ENCODE measurements at regions not wholly inside any gene's neighbourhood (a gene's known extent, or its start where the extent isn't known, plus 50 kb on each side); places are given as distances from the start of the nearest gene placed in this dataset.
"Not testable (repeated sequence)": the region's sequence is repeated elsewhere in the genome, so short reads cannot be mapped to it uniquely, and the experiment has no call there.

DNA sequence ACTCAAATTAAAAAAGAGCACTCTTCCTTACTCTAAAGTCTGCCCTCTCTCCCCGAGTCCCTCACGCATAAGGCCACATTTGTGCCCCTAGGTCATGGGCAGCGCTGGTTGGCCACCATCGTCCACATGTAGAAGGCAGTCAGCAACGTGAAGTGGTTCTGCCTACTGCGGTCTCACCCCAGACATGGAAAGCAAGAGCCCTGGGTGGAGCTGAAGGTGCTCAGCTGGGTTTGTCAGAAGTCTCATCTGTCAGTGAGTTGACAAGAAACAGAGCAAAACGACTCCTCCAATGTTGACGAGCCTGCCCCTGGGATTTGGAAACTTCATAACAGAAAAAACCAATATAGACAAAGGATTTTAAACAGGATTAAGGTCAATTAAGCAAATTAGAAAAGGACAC, 192.3 kb upstream of the PRSS58 start:
- H3K9me1 ChIP-seq (ENCODE audit: control insufficient read depth, extremely low read depth, insufficient read depth, low read length) = no peaks in the 10 kb centered on the region
- H4K20me1 ChIP-seq (ENCODE audit: control insufficient read depth, extremely low read depth, insufficient read depth, low read length) = no peaks in the 10 kb centered on the region
- H3K4me1 ChIP-seq (ENCODE audit: control insufficient read depth, extremely low read depth, insufficient read depth, low read length) = no peaks in the 10 kb centered on the region
- H3K9me3 ChIP-seq (ENCODE audit: control insufficient read depth, low read depth, low read length) = no peaks in the 10 kb centered on the region
- DNase-seq (ENCODE audit: low read depth, low spot score) = no peak
- no peak overlapping the region for H3K4me3 ChIP-seq (ENCODE audit: control insufficient read depth in 2 of 3, extremely low read depth in 1 of 3, insufficient read depth in 2 of 3, low read depth in 1 of 3, low read length in 3 of 3)
- no peaks in the 10 kb centered on the region for H3K36me3 ChIP-seq (ENCODE audit: control insufficient read depth in 2 of 2, extremely low read depth in 1 of 2, insufficient read depth in 2 of 2, low read length in 2 of 2)
- H3K79me2 ChIP-seq (ENCODE audit: control insufficient read depth, insufficient read depth, low read length) = no peaks in the 10 kb centered on the region
- no peak overlapping the region for H3K27ac ChIP-seq (ENCODE audit: control insufficient read depth, insufficient read depth, low read length)
- TF ChIP-seq CTCF (optimal IDR thresholded peaks at IDR 0.05 in 1 of 3, IDR thresholded peaks at IDR 0.05 in 1 of 3, conservative IDR thresholded peaks at IDR 0.05 in 1 of 3; ENCODE audit: extremely low read depth in 1 of 3, insufficient read depth in 2 of 3, low read length in 3 of 3) (no peak), EZH2 (IDR thresholded peaks at IDR 0.05; ENCODE audit: low read length) (no peak)
- H3K4me2 ChIP-seq (ENCODE audit: control insufficient read depth, extremely low read depth, insufficient read depth, low read depth, low read length) = no peak overlapping the region
- H2AFZ ChIP-seq (ENCODE audit: control insufficient read depth, low read length) = no peak overlapping the region
- no peak for FAIRE-seq
- H3K9ac ChIP-seq (ENCODE audit: control insufficient read depth, extremely low read depth, insufficient read depth, low read length) = no peak overlapping the region
- no peaks in the 10 kb centered on the region for H3K27me3 ChIP-seq (ENCODE audit: control insufficient read depth, extremely low read depth, insufficient read depth, low read length)
- dilution Hi-C loops (cut with MboI; ENCODE audit: extremely low pct_ligation_motif_present, low sequenced_read_pairs) = no loop called here

- H3K4me3 ChIP-seq (ENCODE audit: control insufficient read depth in 2 of 3, extremely low read depth in 1 of 3, insufficient read depth in 2 of 3, low read depth in 1 of 3, low read length in 3 of 3); H3K4me1 ChIP-seq (ENCODE audit: control insufficient read depth, extremely low read depth, insufficient read depth, low read length); H3K27ac ChIP-seq (ENCODE audit: control insufficient read depth, insufficient read depth, low read length); H3K4me2 ChIP-seq (ENCODE audit: control insufficient read depth, extremely low read depth, insufficient read depth, low read depth, low read length); FAIRE-seq; H4K20me1 ChIP-seq (ENCODE audit: control insufficient read depth, extremely low read depth, insufficient read depth, low read length); dilution Hi-C loops (cut with MboI; ENCODE audit: extremely low pct_ligation_motif_present, low sequenced_read_pairs); H3K36me3 ChIP-seq (ENCODE audit: control insufficient read depth in 2 of 2, extremely low read depth in 1 of 2, insufficient read depth in 2 of 2, low read length in 2 of 2); H3K27me3 ChIP-seq (ENCODE audit: control insufficient read depth, extremely low read depth, insufficient read depth, low read length); H2AFZ ChIP-seq (ENCODE audit: control insufficient read depth, low read length); H3K9me1 ChIP-seq (ENCODE audit: control insufficient read depth, extremely low read depth, insufficient read depth, low read length); DNase-seq (ENCODE audit: low read depth, low spot score); H3K9ac ChIP-seq (ENCODE audit: control insufficient read depth, extremely low read depth, insufficient read depth, low read length); H3K9me3 ChIP-seq (ENCODE audit: control insufficient read depth, low read depth, low read length); H3K79me2 ChIP-seq (ENCODE audit: control insufficient read depth, insufficient read depth, low read length): not testable (repeated sequence)
These were observed 191.0 kb upstream of the PRSS58 start for GRCh38 chr7:142448857-142449256.

DNA sequence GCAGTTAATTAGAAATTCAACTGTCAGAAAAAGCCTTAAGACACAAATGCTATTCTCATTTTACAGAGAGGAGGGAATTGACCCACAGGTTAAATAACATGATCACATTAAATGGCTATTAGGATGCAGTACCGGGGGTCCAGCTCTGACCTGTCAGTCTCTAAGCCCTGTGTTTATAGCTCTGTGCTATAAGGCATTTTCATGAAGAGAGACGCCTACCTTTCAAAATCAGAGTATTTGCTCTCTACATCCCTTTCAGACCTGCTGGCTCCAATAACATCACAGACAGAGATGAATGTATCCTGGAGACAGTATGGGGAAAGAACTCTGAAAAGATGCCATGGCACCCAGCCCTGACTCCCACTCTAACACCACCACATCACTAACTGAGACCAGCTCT, 189.9 kb upstream of the PRSS58 start:
- TF ChIP-seq CTCF (optimal IDR thresholded peaks at IDR 0.05 in 1 of 3, IDR thresholded peaks at IDR 0.05 in 1 of 3, conservative IDR thresholded peaks at IDR 0.05 in 1 of 3; ENCODE audit: extremely low read depth in 1 of 3, insufficient read depth in 2 of 3, low read length in 3 of 3) = no peak
- H3K9me3 ChIP-seq (ENCODE audit: control insufficient read depth, low read depth, low read length) = no peaks in the 10 kb centered on the region
- H3K4me3 ChIP-seq (ENCODE audit: control insufficient read depth in 2 of 3, extremely low read depth in 1 of 3, insufficient read depth in 2 of 3, low read depth in 1 of 3, low read length in 3 of 3) = no peak overlapping the region
- no peaks in the 10 kb centered on the region for H3K36me3 ChIP-seq (ENCODE audit: control insufficient read depth in 2 of 2, extremely low read depth in 1 of 2, insufficient read depth in 2 of 2, low read length in 2 of 2)
- H3K27ac ChIP-seq (ENCODE audit: control insufficient read depth, insufficient read depth, low read length) = no peak overlapping the region
- H3K27me3 ChIP-seq (ENCODE audit: control insufficient read depth, extremely low read depth, insufficient read depth, low read length) = no peaks in the 10 kb centered on the region
- dilution Hi-C loops (cut with MboI; ENCODE audit: extremely low pct_ligation_motif_present, low sequenced_read_pairs) = no loop called here
- no peak overlapping the region for H3K4me2 ChIP-seq (ENCODE audit: control insufficient read depth, extremely low read depth, insufficient read depth, low read depth, low read length)
- no peak overlapping the region for H2AFZ ChIP-seq (ENCODE audit: control insufficient read depth, low read length)
- no peaks in the 10 kb centered on the region for H4K20me1 ChIP-seq (ENCODE audit: control insufficient read depth, extremely low read depth, insufficient read depth, low read length)
- H3K9me1 ChIP-seq (ENCODE audit: control insufficient read depth, extremely low read depth, insufficient read depth, low read length) = no peaks in the 10 kb centered on the region
- no peak for DNase-seq (ENCODE audit: low read depth, low spot score)
- H3K4me1 ChIP-seq (ENCODE audit: control insufficient read depth, extremely low read depth, insufficient read depth, low read length) = no peaks in the 10 kb centered on the region
- no peak overlapping the region for H3K9ac ChIP-seq (ENCODE audit: control insufficient read depth, extremely low read depth, insufficient read depth, low read length)
- H3K79me2 ChIP-seq (ENCODE audit: control insufficient read depth, insufficient read depth, low read length) = no peaks in the 10 kb centered on the region
- no peak for FAIRE-seq
